IMR-90 (cell line): ENCODE measurements at regions not wholly inside any gene's neighbourhood (a gene's known extent, or its start where the extent isn't known, plus 50 kb on each side); places are given as distances from the start of the nearest gene placed in this dataset.

Source experiments
- ATAC-seq: fragments of 200-7000 bp; cut with Tn5 transposase; 2 replicates; pipeline ENCODE4 v1.9.1; 2020; ENCODE audit warnings: low read depth, mild to moderate bottlenecking, moderate library complexity
- BruUV-seq: library from RNA; stranded (reverse); fragments of 400-500 nt; replicated peaks from 2 replicates; lab custom pipeline; 2021; lab: Mats Ljungman, UMichigan
- CTCF ChIA-PET: fragments of 300-600 bp; formaldehyde crosslinking; extraction: SDS; loops from one replicate; lab custom pipeline; 2021; ENCODE audit warnings: antibody characterized with exemption; lab: Yijun Ruan, JAX
- POLR2A ChIA-PET: fragments of 300-600 bp; sonication (Branson Sonifier 250); formaldehyde crosslinking; loops from one replicate; lab custom pipeline; 2022; ENCODE audit warnings: antibody characterized with exemption; ENCODE audit not compliant: unreplicated experiment; lab: Charles Lee
- DNase-seq: peaks from one replicate; pipeline ENCODE4 v3.0.0; 2013
- H2AFZ ChIP-seq: replicated peaks from 2 replicates; pipeline ENCODE3; 2013; ENCODE audit warnings: low read length, mild to moderate bottlenecking; ENCODE audit not compliant: poor library complexity
- H2AK5ac ChIP-seq: 2 replicates; pipeline ENCODE4 v1.6.1; 2013; ENCODE audit warnings: low read depth, low read length, inconsistent platforms
- H2AK9ac ChIP-seq: replicated peaks from 2 replicates; pipeline ENCODE3; 2013; ENCODE audit warnings: mild to moderate bottlenecking, low read depth, low read length, moderate library complexity; ENCODE audit not compliant: poor library complexity
- H2BK120ac ChIP-seq: 2 replicates; pipeline ENCODE4 v1.6.1; 2013; ENCODE audit warnings: low read depth, low read length, inconsistent platforms
- H2BK15ac ChIP-seq: 3 replicates; pipeline ENCODE4 v1.6.1; 2013; ENCODE audit warnings: low read depth, low read length, inconsistent platforms
- H2BK20ac ChIP-seq: 2 replicates; pipeline ENCODE4 v1.6.1; 2013; ENCODE audit warnings: low read depth, mild to moderate bottlenecking, inconsistent platforms, low read length, moderate library complexity
- H2BK5ac ChIP-seq: 2 replicates; pipeline ENCODE4 v1.6.1; 2013; ENCODE audit warnings: mild to moderate bottlenecking, low read depth, low read length, inconsistent platforms; ENCODE audit not compliant: poor library complexity, severe bottlenecking
- H3K14ac ChIP-seq: replicated peaks from 2 replicates; pipeline ENCODE4 v1.6.1; 2013; ENCODE audit warnings: low read depth, low read length, inconsistent platforms
- H3K18ac ChIP-seq: 2 replicates; pipeline ENCODE4 v1.6.1; 2013; ENCODE audit warnings: low read depth, low read length, control low read depth
- H3K23ac ChIP-seq: 2 replicates; pipeline ENCODE4 v1.6.1; 2013; ENCODE audit warnings: low read depth, low read length, inconsistent platforms
- H3K27ac ChIP-seq: 2 replicates; pipeline ENCODE4 v1.5.1; 2013; ENCODE audit warnings: mild to moderate bottlenecking, control low read depth, low read length; ENCODE audit not compliant: insufficient read depth
- H3K27me3 ChIP-seq: 2 replicates; pipeline ENCODE4 v1.6.1; 2013; ENCODE audit warnings: low read length; ENCODE audit not compliant: control insufficient read depth, insufficient read depth
- H3K36me3 ChIP-seq: 2 replicates; pipeline ENCODE4 v1.6.1; 2013; ENCODE audit warnings: low read length, mixed read lengths; ENCODE audit not compliant: control insufficient read depth, insufficient read depth
- H3K4ac ChIP-seq: 2 replicates; pipeline ENCODE4 v1.6.1; 2013; ENCODE audit warnings: low read depth, low read length, inconsistent platforms
- H3K4me1 ChIP-seq: 2 replicates; pipeline ENCODE4 v1.6.1; 2013; ENCODE audit warnings: low read length, mixed read lengths; ENCODE audit not compliant: control insufficient read depth, insufficient read depth
- H3K4me2 ChIP-seq: 2 replicates; pipeline ENCODE4 v1.6.1; 2013; ENCODE audit warnings: low read depth, mild to moderate bottlenecking, control low read depth, low read length, moderate library complexity
- H3K4me3 ChIP-seq: 2 replicates; pipeline ENCODE4 v1.5.1; 2013; ENCODE audit warnings: low read depth, mild to moderate bottlenecking, control low read depth, low read length, moderate library complexity; ENCODE audit not compliant: insufficient read depth
- H3K56ac ChIP-seq: 2 replicates; pipeline ENCODE4 v1.6.1; 2013; ENCODE audit warnings: low read length, inconsistent platforms; ENCODE audit not compliant: insufficient read depth; ENCODE audit errors: extremely low read depth
- H3K79me1 ChIP-seq, 2 experiments: 2 replicates each; pipeline ENCODE4 v1.6.1; 2013; ENCODE audit warnings: low read length in 2 of 2, inconsistent platforms in 1 of 2, low read depth in 1 of 2
- H3K9ac ChIP-seq: 2 replicates; pipeline ENCODE4 v1.6.1; 2013; ENCODE audit warnings: low read depth, low read length, control low read depth
- H3K9me1 ChIP-seq: 2 replicates; pipeline ENCODE4 v1.6.1; 2013; ENCODE audit warnings: low read length, inconsistent platforms; ENCODE audit not compliant: insufficient read depth
- H3K9me3 ChIP-seq: 2 replicates; pipeline ENCODE4 v1.6.1; 2013; ENCODE audit warnings: low read length; ENCODE audit not compliant: control insufficient read depth, insufficient read depth
- H4K20me1 ChIP-seq: 2 replicates; pipeline ENCODE4 v1.6.1; 2013; ENCODE audit warnings: low read length, inconsistent platforms; ENCODE audit not compliant: insufficient read depth
- H4K5ac ChIP-seq: 2 replicates; pipeline ENCODE4 v1.6.1; 2013; ENCODE audit warnings: mild to moderate bottlenecking, low read depth, low read length, control low read depth
- H4K8ac ChIP-seq, 2 experiments: 2 replicates each; pipeline ENCODE4 v1.6.1; 2013; ENCODE audit warnings: low read depth in 2 of 2, low read length in 2 of 2, control low read depth in 1 of 2, inconsistent platforms in 1 of 2
- H4K91ac ChIP-seq: 2 replicates; pipeline ENCODE4 v1.6.1; 2013; ENCODE audit warnings: low read depth, low read length, inconsistent platforms; ENCODE audit not compliant: insufficient read depth
- CEBPB ChIP-seq: IDR thresholded peaks from 2 replicates; pipeline ENCODE4 v1.6.1; 2012; ENCODE audit warnings: low read depth, low read length, improper control_type of control experiment
- CTCF ChIP-seq: conservative IDR thresholded peaks from 2 replicates; pipeline ENCODE4 v1.5.1; 2012; ENCODE audit warnings: mild to moderate bottlenecking, low read depth, low read length, improper control_type of control experiment
- MAFK ChIP-seq: IDR thresholded peaks from 2 replicates; pipeline ENCODE4 v1.6.1; 2012; ENCODE audit warnings: low read depth, low read length, improper control_type of control experiment
- WGBS, 2 experiments: methylation state at CpG; one replicate each; pipeline versions ENCODE4 v1.1.5 to v1.1.7; 2013; ENCODE audit warnings: missing lambda C conversion rate in 2 of 2; ENCODE audit not compliant: insufficient read length in 1 of 2; ENCODE audit errors: extremely low coverage in 2 of 2; 5-methylcytosine and 5-hydroxymethylcytosine counted together
- dilution Hi-C: fragments of 300-500 bp; cut with HindIII; formaldehyde crosslinking; loops from one replicate; pipeline ENCODE4 v1.14.3; 2018; ENCODE audit warnings: low sequenced_read_pairs; ENCODE audit not compliant: unreplicated experiment
- in situ Hi-C: fragments of 300-500 bp; cut with MboI; formaldehyde crosslinking; loops from 3 replicates; pipeline ENCODE4 v1.14.3; 2019; ENCODE audit warnings: low sequenced_read_pairs, inconsistent platforms, mixed read lengths
- intact Hi-C: fragments of 100-400 bp; cut with micrococcal nuclease; formaldehyde crosslinking; loops from 2 replicates; pipeline ENCODE4 v1.10.0; 2022

- Histone ChIP-seq H4K5ac (no peak overlapping the region), H3K36me3 (no peaks in the 10 kb centered on the region), H3K23ac (no peak overlapping the region), H4K20me1 (no peaks in the 10 kb centered on the region), H3K27ac (no peak overlapping the region), H2BK5ac (no peak overlapping the region), H3K4ac (no peak overlapping the region), H3K4me3 (no peak overlapping the region), H3K18ac (no peak overlapping the region), H2BK120ac (no peak overlapping the region), H3K4me1 (no peaks in the 10 kb centered on the region), H2AFZ (no peak overlapping the region), H3K56ac (no peak overlapping the region), H4K8ac (no peak overlapping the region), H3K4me2 (no peak overlapping the region), H3K14ac (no peak overlapping the region), H3K79me1 (no peaks in the 10 kb centered on the region), H4K91ac (no peak overlapping the region), H3K9ac (no peak overlapping the region), H3K27me3 (no peaks in the 10 kb centered on the region), H2BK15ac (no peak overlapping the region), H3K9me1 (no peaks in the 10 kb centered on the region), H2AK9ac (no peak overlapping the region), H2AK5ac (no peak overlapping the region), H3K9me3 (no peaks in the 10 kb centered on the region), H2BK20ac (no peak overlapping the region)
- no TSS peak for BruUV-seq
- CTCF ChIA-PET: interaction anchor here (0.5 kb wide), 1 partner anchor 225 kb away, joined by 3 read pairs; no protein-coding TSS in a partner anchor
- POLR2A ChIA-PET: no interaction called here
- intact Hi-C loops (no loop called here), dilution Hi-C loops (no loop called here), in situ Hi-C loops (no loop called here)
- TF ChIP-seq CTCF: no peak
- TF ChIP-seq CEBPB: no peak
- TF ChIP-seq MAFK: no peak
- ATAC-seq: no peak
- WGBS, 2 experiments: 80% methylated on average over 1 of the region's 4 CpGs; no CpG with 5 or more reads in 1 of the 2 experiments
- no peak for DNase-seq
Observed at GRCh38 chr3:159232966-159233365, 431.1 kb downstream of the MFSD1 start.
